Activated CD4-positive, alpha-beta T cell treated with anti-CD3 and anti-CD28 coated beads, Interleukin-2, amount 10 ng/mL, durations not matched to agents 7 days and 5 days (primary cell): ENCODE measurements at regions not wholly inside any gene's neighbourhood (a gene's known extent, or its start where the extent isn't known, plus 50 kb on each side); places are given as distances from the start of the nearest gene placed in this dataset.
"Not testable (repeated sequence)": the region's sequence is repeated elsewhere in the genome, so short reads cannot be mapped to it uniquely, and the experiment has no call there.

ENCODE experiments used
- CTCF ChIA-PET: fragments of 350-600 bp; sonication (Branson Sonifier 250); formaldehyde crosslinking; loops from one replicate; lab custom pipeline; 2021; ENCODE audit warnings: antibody characterized with exemption; lab: Charles Lee
- POLR2A ChIA-PET: fragments of 350-600 bp; sonication (Branson Sonifier 250); formaldehyde crosslinking; loops from one replicate; lab custom pipeline; 2021; ENCODE audit warnings: antibody characterized with exemption; lab: Charles Lee
- DNase-seq: peaks from one replicate; pipeline ENCODE4 v3.0.0-alpha.2; 2020
- H3K27ac Mint-ChIP-seq: one replicate; pipeline ENCODE4 v1.8.0; 2021; ENCODE audit warnings: mild to moderate bottlenecking, moderate library complexity, mixed read lengths
- H3K27me3 Mint-ChIP-seq: one replicate; pipeline ENCODE4 v1.8.0; 2021; ENCODE audit warnings: mixed read lengths
- H3K36me3 Mint-ChIP-seq: one replicate; pipeline ENCODE4 v1.8.0; 2021; ENCODE audit warnings: low read depth, mixed read lengths
- H3K4me1 Mint-ChIP-seq: one replicate; pipeline ENCODE4 v1.8.0; 2021; ENCODE audit warnings: mixed read lengths
- H3K4me3 Mint-ChIP-seq: one replicate; pipeline ENCODE4 v1.8.0; 2021; ENCODE audit warnings: mild to moderate bottlenecking, moderate library complexity, mixed read lengths
- H3K9me3 Mint-ChIP-seq: one replicate; pipeline ENCODE4 v1.8.0; 2021; ENCODE audit warnings: mixed read lengths

GRCh38 chr6:48670546-48670945, 559.5 kb upstream of the PTCHD4 start:
- ChIA-PET CTCF (no interaction called here), POLR2A (no interaction called here)
- H3K4me1 Mint-ChIP-seq: no peaks in the 10 kb centered on the region
- H3K36me3 Mint-ChIP-seq: no peaks in the 10 kb centered on the region
- no peak overlapping the region for H3K4me3 Mint-ChIP-seq
- H3K9me3 Mint-ChIP-seq: no peaks in the 10 kb centered on the region
- no peaks in the 10 kb centered on the region for H3K27me3 Mint-ChIP-seq
- no peak overlapping the region for H3K27ac Mint-ChIP-seq
- no peak for DNase-seq

GRCh38 chr6:48667797-48668196, 556.8 kb upstream of the PTCHD4 start:
- no peak for DNase-seq
- Mint-ChIP-seq H3K27ac (no peak overlapping the region), H3K27me3 (no peaks in the 10 kb centered on the region), H3K4me3 (no peak overlapping the region), H3K9me3 (no peaks in the 10 kb centered on the region), H3K36me3 (no peaks in the 10 kb centered on the region), H3K4me1 (no peaks in the 10 kb centered on the region)
- ChIA-PET CTCF (no interaction called here), POLR2A (no interaction called here)

GRCh38 chr6:48664826-48665225, 553.8 kb upstream of the PTCHD4 start:
- no peaks in the 10 kb centered on the region for H3K9me3 Mint-ChIP-seq
- no peaks in the 10 kb centered on the region for H3K36me3 Mint-ChIP-seq
- no peak for DNase-seq
- no peaks in the 10 kb centered on the region for H3K4me1 Mint-ChIP-seq
- H3K4me3 Mint-ChIP-seq: no peak overlapping the region
- no peak overlapping the region for H3K27ac Mint-ChIP-seq
- POLR2A ChIA-PET: no interaction called here
- H3K27me3 Mint-ChIP-seq: no peaks in the 10 kb centered on the region
- CTCF ChIA-PET: no interaction called here

GRCh38 chr6:48658915-48659314, 547.9 kb upstream of the PTCHD4 start:
- Mint-ChIP-seq H3K36me3 (no peaks in the 10 kb centered on the region), H3K27ac (no peak overlapping the region)

GRCh38 chr6:48641544-48641943, 530.5 kb upstream of the PTCHD4 start:
- Mint-ChIP-seq H3K4me3 (no peak overlapping the region), H3K9me3 (peaks cover 14% of the 10 kb centered on the region), H3K27ac (no peak overlapping the region), H3K4me1 (no peaks in the 10 kb centered on the region), H3K27me3 (no peaks in the 10 kb centered on the region), H3K36me3 (no peaks in the 10 kb centered on the region)
- POLR2A ChIA-PET: no interaction called here
- DNase-seq: no peak
- CTCF ChIA-PET: no interaction called here

More at GRCh38 chr6:48658915-48659314, 547.9 kb upstream of the PTCHD4 start:
- CTCF ChIA-PET: no interaction called here
- H3K4me3 Mint-ChIP-seq: no peak overlapping the region
- DNase-seq: no peak
- H3K9me3 Mint-ChIP-seq: no peaks in the 10 kb centered on the region
- H3K4me1 Mint-ChIP-seq: no peaks in the 10 kb centered on the region
- POLR2A ChIA-PET: no interaction called here
- H3K27me3 Mint-ChIP-seq: no peaks in the 10 kb centered on the region

DNA sequence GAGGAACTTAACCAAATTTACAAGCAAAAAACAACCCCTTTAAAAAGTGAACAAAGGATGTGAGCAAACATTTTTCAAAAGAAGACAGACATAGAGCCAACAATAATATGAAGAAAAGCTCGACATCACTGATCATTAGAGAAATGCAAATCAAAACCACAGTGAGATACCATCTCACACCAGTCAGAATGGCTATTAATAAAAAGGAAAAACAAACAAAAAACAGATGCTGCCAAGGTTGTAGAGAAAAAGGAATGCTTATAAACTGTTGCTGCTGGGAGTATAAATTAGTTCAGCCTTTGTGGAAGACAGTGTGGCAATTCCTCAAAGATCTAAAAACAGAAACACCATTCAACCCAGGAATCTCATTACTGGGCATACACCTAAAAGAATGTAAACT, 527.8 kb upstream of the PTCHD4 start:
- CTCF ChIA-PET, POLR2A ChIA-PET, H3K27me3 Mint-ChIP-seq, H3K36me3 Mint-ChIP-seq, H3K27ac Mint-ChIP-seq, DNase-seq, H3K4me1 Mint-ChIP-seq, H3K4me3 Mint-ChIP-seq: not testable (repeated sequence)
- H3K9me3 Mint-ChIP-seq: peaks cover 14% of the 10 kb centered on the region

GRCh38 chr6:48630511-48630910, 519.5 kb upstream of the PTCHD4 start:
- Mint-ChIP-seq H3K27ac (no peak overlapping the region), H3K27me3 (no peaks in the 10 kb centered on the region), H3K4me1 (no peaks in the 10 kb centered on the region), H3K36me3 (no peaks in the 10 kb centered on the region), H3K9me3 (no peaks in the 10 kb centered on the region), H3K4me3 (no peak overlapping the region)
- POLR2A ChIA-PET: no interaction called here
- CTCF ChIA-PET: no interaction called here
- DNase-seq: no peak

- H3K9me3 Mint-ChIP-seq: peaks cover 3% of the 10 kb centered on the region
- H3K27me3 Mint-ChIP-seq: no peaks in the 10 kb centered on the region
- ChIA-PET POLR2A (no interaction called here), CTCF (no interaction called here)
- no peaks in the 10 kb centered on the region for H3K4me1 Mint-ChIP-seq
- no peaks in the 10 kb centered on the region for H3K36me3 Mint-ChIP-seq
- no peak overlapping the region for H3K27ac Mint-ChIP-seq
- DNase-seq: no peak
- H3K4me3 Mint-ChIP-seq: no peak overlapping the region
Observed at GRCh38 chr6:48628316-48628715, 517.3 kb upstream of the PTCHD4 start.

GRCh38 chr6:48626421-48626820, 515.4 kb upstream of the PTCHD4 start:
- no peaks in the 10 kb centered on the region for H3K4me1 Mint-ChIP-seq
- peaks cover 3% of the 10 kb centered on the region for H3K9me3 Mint-ChIP-seq
- ChIA-PET CTCF (no interaction called here), POLR2A (no interaction called here)
- H3K36me3 Mint-ChIP-seq: no peaks in the 10 kb centered on the region
- H3K27ac Mint-ChIP-seq: no peak overlapping the region
- no peak for DNase-seq
- H3K4me3 Mint-ChIP-seq: no peak overlapping the region
- H3K27me3 Mint-ChIP-seq: no peaks in the 10 kb centered on the region

DNA sequence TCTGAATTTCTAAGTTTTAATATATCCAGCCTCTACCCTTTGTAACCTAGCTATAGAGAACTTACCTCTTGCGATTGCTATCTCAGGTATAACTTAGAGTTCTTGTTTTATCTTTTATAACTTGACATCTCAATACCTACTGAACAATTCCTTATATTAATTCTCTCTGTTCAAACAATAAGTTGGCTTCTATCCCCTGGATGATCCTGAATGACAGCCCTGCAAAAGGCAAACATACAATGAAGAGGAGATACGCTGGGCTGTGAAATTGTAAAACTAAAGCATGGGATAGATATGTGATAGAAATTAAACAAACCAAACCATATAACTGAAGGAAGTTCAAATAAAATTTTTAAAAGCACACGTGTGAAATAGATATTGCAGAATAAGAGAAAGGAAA, 513.6 kb upstream of the PTCHD4 start:
- H3K4me1 Mint-ChIP-seq: no peaks in the 10 kb centered on the region
- no peak overlapping the region for H3K4me3 Mint-ChIP-seq
- CTCF ChIA-PET: no interaction called here
- H3K27me3 Mint-ChIP-seq: no peaks in the 10 kb centered on the region
- H3K27ac Mint-ChIP-seq: no peak overlapping the region
- POLR2A ChIA-PET: no interaction called here
- peaks cover 3% of the 10 kb centered on the region for H3K9me3 Mint-ChIP-seq
- no peaks in the 10 kb centered on the region for H3K36me3 Mint-ChIP-seq
- no peak for DNase-seq

DNA sequence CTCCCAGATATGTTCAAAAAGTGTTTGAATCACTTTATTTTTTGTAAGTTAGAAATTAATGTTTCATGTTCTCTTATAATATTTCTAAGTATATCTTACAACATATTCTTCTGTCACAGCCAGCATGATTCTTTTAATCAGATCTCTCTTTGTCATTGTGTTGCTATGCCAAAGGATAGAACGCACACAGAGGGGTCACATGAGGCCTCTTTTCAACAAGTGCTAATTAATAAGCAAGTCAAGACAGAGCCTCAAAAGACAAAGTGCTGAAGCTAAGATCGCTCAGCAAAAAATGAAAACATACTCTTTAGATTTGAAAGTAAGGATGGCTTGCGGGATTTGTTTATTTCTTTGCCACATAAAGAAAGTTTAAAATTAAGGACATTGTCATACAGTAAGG, 508.8 kb upstream of the PTCHD4 start:
- DNase-seq: no peak
- H3K4me1 Mint-ChIP-seq: no peaks in the 10 kb centered on the region
- no peaks in the 10 kb centered on the region for H3K27me3 Mint-ChIP-seq
- CTCF ChIA-PET: no interaction called here
- H3K9me3 Mint-ChIP-seq: peaks cover 8% of the 10 kb centered on the region
- POLR2A ChIA-PET: no interaction called here
- no peak overlapping the region for H3K27ac Mint-ChIP-seq
- H3K36me3 Mint-ChIP-seq: no peaks in the 10 kb centered on the region
- no peak overlapping the region for H3K4me3 Mint-ChIP-seq

GRCh38 chr6:48615041-48615440, 504.0 kb upstream of the PTCHD4 start:
- H3K27ac Mint-ChIP-seq: no peak overlapping the region
- no peaks in the 10 kb centered on the region for H3K27me3 Mint-ChIP-seq
- no peaks in the 10 kb centered on the region for H3K36me3 Mint-ChIP-seq
- POLR2A ChIA-PET: no interaction called here
- no peaks in the 10 kb centered on the region for H3K4me1 Mint-ChIP-seq
- H3K9me3 Mint-ChIP-seq: peaks cover 9% of the 10 kb centered on the region
- no peak for DNase-seq
- H3K4me3 Mint-ChIP-seq: no peak overlapping the region
- CTCF ChIA-PET: no interaction called here

DNA sequence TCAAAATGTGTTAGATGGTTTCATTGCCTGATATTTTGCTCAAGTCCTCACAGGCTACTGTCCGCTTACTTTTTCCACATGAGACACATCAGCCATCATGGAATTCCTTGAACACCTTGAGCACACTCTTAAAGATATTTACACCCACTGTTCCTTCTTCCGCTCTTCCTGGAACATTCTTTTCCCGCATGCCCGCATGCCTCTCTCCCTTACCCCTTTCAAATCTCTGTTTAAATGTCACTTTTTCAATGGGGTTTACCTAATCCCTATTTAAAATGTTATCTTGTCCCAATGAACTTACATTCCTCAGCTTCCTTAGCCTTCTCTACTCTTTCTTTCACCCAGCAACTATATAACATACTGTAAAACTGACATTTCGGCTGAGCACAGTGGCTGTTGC, 503.3 kb upstream of the PTCHD4 start:
- DNase-seq: no peak
- H3K9me3 Mint-ChIP-seq: peaks cover 9% of the 10 kb centered on the region
- H3K4me1 Mint-ChIP-seq: no peaks in the 10 kb centered on the region
- ChIA-PET POLR2A (no interaction called here), CTCF (no interaction called here)
- no peaks in the 10 kb centered on the region for H3K36me3 Mint-ChIP-seq
- no peaks in the 10 kb centered on the region for H3K27me3 Mint-ChIP-seq
- no peak overlapping the region for H3K4me3 Mint-ChIP-seq
- no peak overlapping the region for H3K27ac Mint-ChIP-seq

- H3K4me3 Mint-ChIP-seq: no peak overlapping the region
- no peak for DNase-seq
- no peaks in the 10 kb centered on the region for H3K4me1 Mint-ChIP-seq
- ChIA-PET POLR2A (no interaction called here), CTCF (no interaction called here)
- no peaks in the 10 kb centered on the region for H3K27me3 Mint-ChIP-seq
- no peak overlapping the region for H3K27ac Mint-ChIP-seq
- no peaks in the 10 kb centered on the region for H3K36me3 Mint-ChIP-seq
- H3K9me3 Mint-ChIP-seq: peaks cover 9% of the 10 kb centered on the region
Observed at GRCh38 chr6:48613231-48613949, 502.4 kb upstream of the PTCHD4 start.
